Endodermal cell (in vitro differentiated cells): ENCODE measurements at regions not wholly inside any gene's neighbourhood (a gene's known extent, or its start where the extent isn't known, plus 50 kb on each side); places are given as distances from the start of the nearest gene placed in this dataset.

Experiments used
- DNase-seq: peaks from one replicate; pipeline ENCODE4 v3.0.0-alpha.2; 2017
- H3K27ac ChIP-seq: 2 replicates; pipeline ENCODE4 v1.5.1; 2013; ENCODE audit warnings: mild to moderate bottlenecking, low read depth, low read length, moderate library complexity
- H3K27me3 ChIP-seq: 2 replicates; pipeline ENCODE4 v1.6.1; 2013; ENCODE audit warnings: mild to moderate bottlenecking, low read length, moderate library complexity; ENCODE audit not compliant: insufficient read depth, control insufficient read depth, poor library complexity, severe bottlenecking
- H3K36me3 ChIP-seq: 2 replicates; pipeline ENCODE4 v1.7.0; 2013; ENCODE audit warnings: mild to moderate bottlenecking, low read length, moderate library complexity; ENCODE audit not compliant: control insufficient read depth, insufficient read depth
- H3K4me1 ChIP-seq: one replicate; pipeline ENCODE4 v1.7.0; 2013; ENCODE audit warnings: low read length; ENCODE audit not compliant: control insufficient read depth, insufficient read depth
- H3K4me3 ChIP-seq: 2 replicates; pipeline ENCODE4 v1.5.1; 2013; ENCODE audit warnings: mild to moderate bottlenecking, low read length, moderate library complexity
- H3K9ac ChIP-seq: 2 replicates; pipeline ENCODE4 v1.6.1; 2013; ENCODE audit warnings: mild to moderate bottlenecking, low read length, moderate library complexity; ENCODE audit not compliant: poor library complexity, severe bottlenecking; ENCODE audit errors: extremely low read depth
- H3K9me3 ChIP-seq: 2 replicates; pipeline ENCODE4 v1.6.1; 2013; ENCODE audit warnings: mild to moderate bottlenecking, low read length, moderate library complexity; ENCODE audit not compliant: control insufficient read depth
- H3K27ac Mint-ChIP-seq: 2 replicates; pipeline ENCODE4 v1.8.0; 2020; ENCODE audit warnings: mixed read lengths
- H3K27me3 Mint-ChIP-seq: 2 replicates; pipeline ENCODE4 v1.8.0; 2021; ENCODE audit warnings: mild to moderate bottlenecking, mixed read lengths; ENCODE audit not compliant: insufficient read depth
- H3K36me3 Mint-ChIP-seq: 2 replicates; pipeline ENCODE4 v1.8.0; 2020; ENCODE audit warnings: low read depth, mixed read lengths
- H3K4me1 Mint-ChIP-seq: 2 replicates; pipeline ENCODE4 v1.8.0; 2020; ENCODE audit warnings: mixed read lengths
- H3K4me3 Mint-ChIP-seq: 2 replicates; pipeline ENCODE4 v1.8.0; 2020; ENCODE audit warnings: mild to moderate bottlenecking, moderate library complexity, mixed read lengths
- H3K9me3 Mint-ChIP-seq: 2 replicates; pipeline ENCODE4 v1.8.0; 2020; ENCODE audit warnings: mild to moderate bottlenecking, mixed read lengths
- CTCF ChIP-seq: fragments of 200-600 bp; sonication (generic); conservative IDR thresholded peaks from 2 replicates; pipeline ENCODE4 v1.5.0; 2021; ENCODE audit warnings: antibody characterized with exemption, mild to moderate bottlenecking
- WGBS, 2 experiments: methylation state at CpG; one replicate each; pipeline versions ENCODE4 v1.1.5 to v1.1.7; 2013; ENCODE audit warnings: missing lambda C conversion rate in 2 of 2, mixed read lengths in 1 of 2; ENCODE audit not compliant: insufficient coverage in 1 of 2, insufficient read length in 1 of 2; 5-methylcytosine and 5-hydroxymethylcytosine counted together

GRCh38 chr11:92316106-92316809 is 91.6 kb downstream of the FAT3 start:
- Histone ChIP-seq H3K4me3 (no peak overlapping the region), H3K9ac (no peak overlapping the region), H3K27ac (no peak overlapping the region), H3K27me3 (no peaks in the 10 kb centered on the region), H3K4me1 (no peaks in the 10 kb centered on the region), H3K36me3 (no peaks in the 10 kb centered on the region), H3K9me3 (no peaks in the 10 kb centered on the region)
- 94 to 100% methylated on average over 2 to 4 of the region's 4 CpGs for WGBS, 2 experiments
- no peak for DNase-seq
- no peak for TF ChIP-seq CTCF
- H3K4me3 Mint-ChIP-seq, result no peak overlapping the region
- no peak overlapping the region for H3K27ac Mint-ChIP-seq
- H3K4me1 Mint-ChIP-seq, result peaks cover 34% of the 10 kb centered on the region
- H3K9me3 Mint-ChIP-seq, result no peaks in the 10 kb centered on the region
- H3K36me3 Mint-ChIP-seq, result no peaks in the 10 kb centered on the region
- H3K27me3 Mint-ChIP-seq, result no peaks in the 10 kb centered on the region

GRCh38 chr11:92317222-92317621 is 92.6 kb downstream of the FAT3 start:
- H3K36me3 Mint-ChIP-seq, result no peaks in the 10 kb centered on the region
- peaks cover 3% of the 10 kb centered on the region for H3K9me3 Mint-ChIP-seq

GRCh38 chr11:92317721-92318120 is 93.1 kb downstream of the FAT3 start:
- H3K36me3 ChIP-seq, result no peaks in the 10 kb centered on the region
- Mint-ChIP-seq H3K27ac (no peak overlapping the region), H3K9me3 (peaks cover 8% of the 10 kb centered on the region), H3K4me1 (peaks cover 24% of the 10 kb centered on the region), H3K36me3 (peaks cover 4% of the 10 kb centered on the region), H3K27me3 (no peaks in the 10 kb centered on the region), H3K4me3 (no peak overlapping the region)
- TF ChIP-seq CTCF, result no peak
- no peak overlapping the region for H3K9ac ChIP-seq
- DNase-seq, result no peak
- peaks cover 2% of the 10 kb centered on the region for H3K9me3 ChIP-seq
- H3K27ac ChIP-seq, result no peak overlapping the region
- H3K27me3 ChIP-seq, result no peaks in the 10 kb centered on the region
- no peaks in the 10 kb centered on the region for H3K4me1 ChIP-seq
- no peak overlapping the region for H3K4me3 ChIP-seq
- 68% methylated on average over 2 of the region's 2 CpGs; no CpG with 5 or more reads in 1 of the 2 experiments for WGBS, 2 experiments

More at GRCh38 chr11:92317222-92317621, 92.6 kb downstream of the FAT3 start:
- H3K36me3 ChIP-seq, result no peaks in the 10 kb centered on the region
- no peak overlapping the region for H3K27ac ChIP-seq
- H3K4me3 Mint-ChIP-seq, result no peak overlapping the region
- no peaks in the 10 kb centered on the region for H3K27me3 Mint-ChIP-seq
- H3K9ac ChIP-seq, result no peak overlapping the region
- no peak for TF ChIP-seq CTCF
- H3K4me1 ChIP-seq, result no peaks in the 10 kb centered on the region
- H3K4me3 ChIP-seq, result no peak overlapping the region
- no peak for DNase-seq
- no peaks in the 10 kb centered on the region for H3K27me3 ChIP-seq
- no peaks in the 10 kb centered on the region for H3K9me3 ChIP-seq
- no peak overlapping the region for H3K27ac Mint-ChIP-seq
- peaks cover 28% of the 10 kb centered on the region for H3K4me1 Mint-ChIP-seq
